Activated CD8-positive, alpha-beta memory T cell treated with anti-CD3 and anti-CD28 coated beads for 1 hour (primary cell): ENCODE measurements at regions not wholly inside any gene's neighbourhood (a gene's known extent, or its start where the extent isn't known, plus 50 kb on each side); places are given as distances from the start of the nearest gene placed in this dataset.
"Not testable (repeated sequence)": the region's sequence is repeated elsewhere in the genome, so short reads cannot be mapped to it uniquely, and the experiment has no call there.

Source experiments
- DNase-seq, 2 donors: peaks; one replicate each; pipeline ENCODE4 v3.0.0-alpha.2; 2020; ENCODE audit warnings: low read depth in 1 of 2; ENCODE audit errors: extremely low read depth in 1 of 2

DNA sequence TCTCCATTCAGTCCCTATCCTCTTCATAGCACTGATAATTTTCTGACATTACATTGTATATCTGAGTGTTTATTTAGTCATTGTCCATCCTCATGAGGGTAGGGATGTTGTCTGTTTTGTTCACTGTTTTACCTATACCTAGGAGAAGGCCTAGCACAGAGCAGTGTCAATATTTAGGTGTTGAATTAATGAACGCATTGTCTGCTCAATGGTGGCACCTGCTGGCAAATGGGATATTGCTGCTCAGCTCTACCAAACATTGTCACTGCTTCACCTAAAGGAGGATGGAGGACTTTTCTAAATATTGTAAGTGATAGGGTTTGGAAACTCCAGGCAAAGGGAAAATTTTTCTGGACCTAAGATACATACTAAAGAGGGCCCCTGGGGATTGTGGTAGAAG is 243.9 kb downstream of the RRAGC start:
- DNase-seq, result no peak

DNA sequence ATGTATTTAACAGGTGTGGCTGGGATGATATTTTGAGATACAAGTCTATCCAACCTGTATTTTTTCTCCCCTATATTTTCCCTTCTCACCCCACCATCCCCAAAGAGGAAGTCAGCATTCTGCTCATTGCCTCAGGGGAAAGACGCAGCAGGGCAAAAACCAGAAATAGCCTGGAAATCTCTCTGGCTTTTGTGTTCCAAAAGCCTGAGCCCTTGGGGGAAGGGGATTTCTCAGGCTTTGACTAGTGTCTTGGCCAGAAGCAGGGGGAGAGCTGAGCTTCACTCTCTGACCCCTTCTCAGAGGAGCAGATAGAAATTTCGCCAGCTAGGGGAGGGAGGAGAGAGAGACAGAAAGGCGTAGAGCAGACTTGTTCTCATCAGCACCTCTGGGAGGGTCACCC is 244.7 kb downstream of the RRAGC start:
- DNase-seq, result no peak

DNA sequence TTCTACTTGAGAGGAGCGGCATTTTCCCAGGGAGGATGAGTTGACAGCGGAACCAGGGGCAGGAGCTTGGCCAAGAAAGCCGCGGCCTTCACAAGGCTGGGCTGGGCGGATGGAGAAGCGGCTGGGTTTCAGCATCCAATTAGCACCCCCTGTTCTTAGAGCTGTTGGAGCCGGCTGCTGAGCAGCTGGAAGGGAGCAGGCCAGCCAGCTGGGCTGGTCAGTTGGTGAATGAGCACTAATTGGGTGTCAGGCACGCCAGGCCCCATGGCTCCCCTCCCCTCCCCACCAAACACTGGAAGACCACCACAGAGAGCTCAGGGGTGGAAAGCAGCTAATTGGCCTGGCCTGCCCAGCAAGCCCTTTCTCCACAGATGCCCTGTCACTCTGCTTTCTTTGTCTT is 245.6 kb downstream of the RRAGC start:
- DNase-seq, result no peak

DNA sequence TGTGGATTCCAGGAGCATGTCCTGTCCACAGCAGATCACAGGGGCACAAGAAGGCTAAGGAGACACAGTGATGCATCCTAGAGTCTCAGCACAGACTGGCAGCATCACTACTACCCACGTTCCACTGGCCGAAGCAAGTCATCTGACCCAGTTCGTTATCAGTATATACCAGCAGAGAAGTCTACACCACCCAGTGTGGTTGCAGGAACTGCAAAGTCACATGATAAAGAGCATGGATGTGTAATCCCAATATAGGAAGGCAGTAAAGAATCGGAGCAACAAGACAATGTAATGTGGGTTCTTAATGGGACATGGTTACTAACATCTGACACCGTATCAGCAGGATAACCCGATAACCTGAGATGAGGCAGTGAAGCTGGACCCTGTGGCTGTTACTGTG is 246.6 kb downstream of the RRAGC start:
- DNase-seq, result no peak

DNA sequence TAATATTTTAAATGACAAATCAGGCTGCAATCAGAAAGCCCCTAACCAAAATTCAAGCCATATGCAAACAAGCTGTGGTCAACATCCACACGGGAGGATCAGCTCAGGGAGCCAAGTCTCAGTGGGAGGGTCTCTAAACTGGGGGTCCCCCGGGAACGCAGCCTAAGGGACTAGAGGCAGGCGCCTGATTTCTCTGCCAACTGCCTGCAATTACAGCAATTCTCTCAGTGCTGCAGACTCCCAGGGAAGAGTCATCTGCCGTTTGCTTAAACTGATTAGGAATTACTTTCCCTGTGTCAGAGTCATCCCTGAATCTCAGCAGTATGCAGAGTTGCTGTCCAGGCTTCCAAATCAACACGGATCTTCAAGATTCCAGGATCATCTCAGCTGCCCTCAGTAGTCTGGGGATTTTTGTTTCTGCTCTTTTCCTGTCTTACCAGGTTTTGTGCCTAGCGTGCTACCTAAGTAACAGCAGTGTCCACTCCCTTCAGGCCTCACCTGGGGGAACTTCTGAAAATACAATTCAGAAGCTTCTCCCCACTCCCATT is 247.8 kb downstream of the RRAGC start:
- no peak for DNase-seq

DNA sequence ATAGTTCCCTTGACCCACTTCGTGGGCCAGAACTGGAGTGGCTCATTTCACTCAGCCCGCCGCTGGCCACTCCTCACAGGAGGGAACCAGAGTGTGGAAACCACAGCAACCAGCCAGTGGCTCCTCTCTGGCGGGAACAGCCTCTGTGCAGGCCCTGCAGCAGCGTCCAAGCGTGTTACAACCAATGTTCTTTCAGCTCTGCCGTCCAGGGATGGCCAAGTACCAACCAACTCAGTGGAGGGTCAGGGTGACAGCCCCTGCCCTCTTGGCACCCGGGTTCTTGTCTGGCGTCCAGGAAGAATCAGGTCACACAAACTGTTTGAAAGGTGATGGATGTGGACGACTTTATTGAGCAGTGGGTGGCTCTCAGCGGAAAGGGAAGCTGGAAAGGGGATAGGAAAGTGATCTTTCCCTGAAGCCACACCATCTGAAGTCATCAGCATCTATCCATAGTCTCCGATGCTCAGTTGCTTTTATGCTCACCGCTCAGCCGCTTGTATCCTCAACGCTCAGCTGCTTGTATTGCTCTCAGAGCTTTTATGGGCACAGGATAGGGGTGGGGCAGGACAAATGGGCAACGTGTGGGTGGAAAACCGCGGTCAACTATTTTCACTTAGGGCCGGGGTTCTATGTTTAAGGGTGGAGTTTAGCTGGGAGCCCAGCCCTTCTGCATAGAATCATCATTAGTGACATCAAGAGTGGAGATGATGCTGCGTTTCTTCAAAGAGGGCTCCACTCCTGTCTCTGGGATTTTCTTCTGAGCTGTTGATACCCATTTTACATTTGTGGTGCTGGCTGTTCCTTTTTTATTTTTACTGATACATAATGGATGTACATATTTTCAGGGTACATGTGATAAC is 250.2 kb downstream of the RRAGC start:
- no peak for DNase-seq

DNA sequence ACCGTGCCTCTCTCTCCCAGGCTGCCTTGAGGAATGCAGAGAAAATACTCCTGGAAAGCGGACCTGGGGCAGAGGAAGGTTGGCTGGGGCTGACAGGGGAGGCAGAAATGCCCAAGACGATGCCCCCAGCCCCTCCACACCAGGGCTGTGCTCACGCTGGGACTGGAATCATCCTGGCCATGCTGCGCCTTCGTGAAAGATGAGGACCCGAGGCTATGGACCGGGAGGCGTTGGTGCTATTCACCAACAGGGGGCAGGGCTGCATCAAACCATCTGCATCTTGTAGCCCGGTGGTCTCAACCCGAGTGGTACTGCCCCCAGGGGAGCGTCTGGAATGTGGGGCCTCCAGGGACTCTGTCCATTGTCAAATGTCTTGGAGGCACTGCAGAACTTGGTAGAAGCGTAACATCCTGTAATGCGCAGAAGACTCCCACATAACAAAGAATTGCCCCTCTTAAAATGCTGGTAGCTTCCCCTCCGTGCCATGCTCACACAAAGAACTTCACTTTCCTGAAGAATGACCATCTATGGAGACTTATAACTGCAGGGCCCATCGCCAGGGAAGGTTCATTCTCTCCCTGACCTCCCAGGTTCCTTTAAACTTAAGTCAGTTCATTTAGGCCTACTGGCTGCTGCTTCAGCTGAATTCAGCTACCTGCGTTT is 251.2 kb downstream of the RRAGC start:
- DNase-seq, result no peak

DNA sequence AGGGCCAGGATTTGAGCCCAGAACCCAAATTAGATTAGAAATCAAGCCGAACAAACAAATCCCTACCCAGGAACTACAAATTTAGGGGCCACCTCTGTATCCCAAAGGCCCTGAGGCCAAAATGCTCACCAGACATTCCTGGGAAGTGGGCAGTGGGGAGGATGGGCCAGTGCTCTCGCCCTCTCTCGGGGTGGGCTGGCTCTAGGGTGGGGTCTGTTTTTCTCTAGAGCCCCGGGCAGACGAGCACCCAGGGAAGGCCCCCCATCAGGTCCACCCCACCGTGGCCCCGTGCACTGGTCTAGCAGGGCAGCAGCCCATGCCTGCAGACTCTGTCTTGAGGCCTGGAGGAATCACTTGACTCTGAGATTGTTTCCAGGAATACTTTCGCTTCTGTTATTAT is 252.0 kb downstream of the RRAGC start:
- DNase-seq, result no peak

DNA sequence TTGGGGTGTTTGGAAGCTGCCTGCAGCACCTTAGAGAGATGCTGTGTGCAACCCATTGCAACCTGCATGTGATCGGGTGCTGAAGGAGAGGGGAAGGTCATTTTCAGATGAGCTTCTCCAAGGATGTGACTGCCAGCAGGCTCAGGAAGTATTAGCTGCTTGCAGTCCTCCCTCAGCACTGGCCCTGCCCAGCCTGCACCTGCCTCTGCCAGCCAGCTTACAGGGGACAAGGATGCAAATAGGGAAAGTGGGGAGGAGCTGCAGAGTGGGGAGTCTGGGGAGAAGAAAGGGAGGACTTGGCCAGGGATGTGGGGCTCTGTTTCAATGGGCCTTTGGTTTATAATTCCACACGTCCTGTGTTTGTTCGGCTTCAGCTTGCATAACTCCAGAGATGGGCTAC is 254.5 kb downstream of the RRAGC start:
- no peak for DNase-seq

DNA sequence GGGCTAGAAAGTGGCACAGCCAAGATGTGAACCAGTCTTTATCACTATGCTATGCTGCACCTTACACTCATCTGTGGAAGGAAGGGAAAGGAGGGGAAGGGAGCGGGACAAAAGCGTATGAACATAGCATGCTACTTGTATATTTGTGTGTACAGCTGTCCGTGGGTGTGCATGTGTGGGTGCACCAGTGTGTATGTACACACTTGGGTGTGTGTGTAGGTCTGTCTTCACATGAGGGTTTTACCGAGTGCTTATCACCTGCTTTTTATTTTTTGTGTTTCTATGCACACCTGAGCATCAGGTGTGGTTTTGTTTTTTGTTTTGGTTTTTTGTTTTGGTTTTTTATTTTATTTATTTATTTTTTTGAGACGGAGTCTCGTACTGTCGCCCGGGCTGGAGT is 255.7 kb downstream of the RRAGC start:
- no peak for DNase-seq

DNA sequence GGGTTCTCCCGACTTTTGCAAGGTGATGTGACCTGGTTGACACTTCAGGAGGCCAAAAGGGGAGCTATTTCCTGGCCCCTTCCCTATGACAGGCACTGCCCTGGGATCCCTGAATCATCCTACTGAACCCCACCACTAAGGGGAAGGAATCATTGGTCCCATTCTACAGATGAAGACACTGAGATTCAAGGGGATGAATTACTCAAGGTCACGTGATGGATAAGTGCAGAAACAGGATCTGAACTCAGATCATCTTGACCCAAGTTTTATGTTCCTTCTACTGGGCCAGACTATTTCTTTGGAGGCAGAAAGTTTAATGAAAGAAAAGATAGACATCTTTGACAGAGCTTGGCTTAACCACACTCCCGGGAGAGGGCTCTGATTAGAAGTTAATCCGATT is 258.7 kb downstream of the RRAGC start:
- DNase-seq, result no peak

DNA sequence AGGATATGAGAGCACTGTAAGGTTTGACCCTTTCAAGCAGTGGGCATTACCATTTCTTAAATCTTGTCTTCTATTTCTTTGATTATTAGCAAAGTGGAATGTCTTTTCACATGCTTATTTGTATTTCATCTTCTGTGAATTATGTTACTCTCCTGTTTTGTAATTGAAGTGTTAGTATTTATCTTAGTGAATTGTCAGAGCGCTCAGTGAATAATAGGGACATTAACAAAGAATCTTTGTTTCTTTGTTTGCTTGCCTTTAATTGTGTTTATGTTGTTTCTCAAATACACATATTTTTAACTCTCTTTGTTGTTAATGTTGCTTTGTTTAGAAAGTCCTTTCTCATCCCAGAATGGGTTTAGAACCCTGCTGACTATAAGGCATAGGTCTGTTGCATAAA is 259.3 kb downstream of the RRAGC start:
- DNase-seq, result no peak

DNA sequence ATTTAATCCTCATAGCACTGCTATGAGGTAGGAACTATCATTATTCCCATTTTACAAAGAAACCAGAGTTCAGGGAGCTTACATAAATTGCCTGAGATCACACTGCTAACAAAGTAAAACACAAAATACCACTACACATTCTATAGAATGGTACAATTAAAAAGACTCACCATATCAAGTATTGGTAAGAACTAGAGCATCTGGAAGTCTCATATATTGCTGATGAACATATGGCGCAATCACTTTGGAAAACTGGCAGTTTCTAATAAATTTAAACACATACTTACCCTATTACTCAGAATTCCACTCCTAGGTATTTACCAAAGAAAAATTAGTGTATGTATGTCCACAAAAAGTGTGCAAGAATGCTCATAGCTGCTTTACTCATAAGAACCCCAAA is 261.5 kb downstream of the RRAGC start:
- no peak for DNase-seq

DNA sequence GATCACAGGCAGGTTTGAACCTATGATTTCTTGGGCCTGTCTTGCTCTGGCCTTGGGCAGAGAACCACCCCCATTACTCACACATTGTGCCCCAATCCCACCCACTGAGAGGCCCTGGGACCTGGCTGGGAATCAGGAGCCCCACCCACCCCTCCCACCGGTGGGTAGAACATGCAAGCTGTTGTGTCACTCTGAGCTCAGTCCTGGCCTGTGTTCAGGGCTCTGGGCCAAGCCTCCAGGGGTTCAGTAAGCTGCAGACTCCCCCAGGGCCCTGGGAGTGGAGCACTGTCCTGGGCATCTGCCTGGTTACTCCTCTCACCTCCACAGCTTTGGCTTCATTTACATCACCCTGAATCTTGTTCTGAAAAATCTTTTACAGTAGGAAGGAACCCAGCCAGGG is 270.5 kb downstream of the RRAGC start:
- no peak for DNase-seq

DNA sequence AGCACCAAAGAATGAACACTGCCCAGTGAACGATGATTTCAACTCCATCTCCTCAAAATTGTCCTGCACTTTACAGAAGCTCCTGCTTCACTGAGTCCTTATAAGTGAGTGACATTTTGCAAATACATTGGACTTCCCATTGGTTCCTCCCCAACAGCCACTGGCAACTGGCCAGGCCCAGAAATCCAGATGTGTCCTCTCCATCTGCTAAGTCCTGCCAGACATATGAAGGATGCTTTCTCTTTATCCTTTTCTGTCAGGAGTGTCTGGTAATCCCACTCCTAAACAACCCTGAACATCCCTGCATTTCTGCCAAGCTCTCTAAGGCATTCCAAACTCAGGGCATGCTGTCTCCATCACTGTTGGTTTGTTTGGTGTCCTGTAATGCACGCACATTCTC is 271.8 kb downstream of the RRAGC start:
- no peak for DNase-seq

DNA sequence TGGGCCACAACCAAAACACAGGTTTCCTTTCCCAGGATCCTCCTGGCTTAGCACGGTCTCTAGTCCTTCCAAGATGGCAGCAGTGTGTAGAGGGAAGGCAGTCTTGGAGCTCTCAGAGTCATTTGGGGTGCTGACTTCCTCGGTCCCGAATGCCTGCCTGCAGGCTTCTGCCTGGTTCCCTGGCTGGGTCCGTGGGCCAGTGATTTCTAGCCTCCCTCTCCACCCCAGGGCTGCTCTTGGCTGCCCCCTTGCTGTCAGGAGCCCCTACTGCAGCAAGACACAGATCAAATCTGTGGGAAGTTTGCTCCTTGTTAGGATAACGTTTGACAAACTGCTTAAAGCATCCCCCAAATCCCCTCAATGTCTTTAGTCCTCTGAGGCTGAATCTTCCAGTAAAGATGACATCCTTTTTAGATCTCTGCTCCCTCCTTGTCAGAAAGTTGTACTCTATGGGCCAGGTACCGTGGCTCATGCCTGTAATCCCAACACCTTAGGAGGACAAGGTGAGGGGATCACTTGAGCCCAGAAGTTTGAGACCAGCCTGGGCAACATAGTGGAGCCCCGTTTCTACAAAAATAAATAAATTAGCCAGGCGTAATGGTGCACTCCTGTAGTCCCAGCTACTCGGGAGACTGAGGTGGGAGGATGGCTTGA is 272.5 kb downstream of the RRAGC start:
- peak in 1 of 2 donors; percentile 14 for DNase-seq

DNA sequence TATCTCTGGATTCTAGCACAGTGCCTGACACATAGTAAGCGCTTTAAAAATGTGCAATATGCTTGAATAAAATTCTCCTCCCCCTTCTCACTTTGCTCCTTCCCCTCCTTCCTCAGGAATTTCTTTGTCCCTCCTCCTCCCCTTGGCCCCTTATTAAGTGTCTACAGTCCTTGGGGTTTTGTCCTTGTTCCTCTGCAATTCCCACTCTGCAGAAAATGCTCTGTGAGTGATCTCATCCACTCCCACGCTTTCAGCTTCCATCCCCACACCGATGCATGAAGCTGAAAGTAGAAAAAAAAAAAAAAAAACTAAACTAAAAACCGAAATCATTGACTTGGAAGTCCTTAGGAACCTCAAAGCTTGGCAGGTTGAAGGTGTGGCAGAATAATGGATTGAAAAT is 273.6 kb downstream of the RRAGC start:
- no peak for DNase-seq

DNA sequence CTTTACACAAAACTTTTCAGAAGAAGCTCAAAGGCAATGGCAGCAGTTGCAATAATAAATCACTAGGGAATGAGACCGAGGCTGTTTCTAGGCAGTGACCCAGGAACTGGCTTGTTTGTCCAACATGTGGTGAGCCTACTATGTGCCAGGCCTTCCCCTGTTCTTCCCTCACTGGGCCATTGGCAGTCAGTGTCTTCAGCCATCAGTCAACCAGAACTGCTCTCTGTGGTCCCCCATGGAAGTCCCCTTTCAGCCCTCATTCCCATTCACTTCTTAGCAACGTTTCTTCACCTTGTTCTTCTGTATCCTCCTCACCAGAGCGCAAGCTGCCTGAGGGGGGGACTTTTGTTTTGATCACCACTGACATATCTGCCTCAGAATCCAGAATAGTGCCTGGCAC is 274.1 kb downstream of the RRAGC start:
- DNase-seq, result no peak

DNA sequence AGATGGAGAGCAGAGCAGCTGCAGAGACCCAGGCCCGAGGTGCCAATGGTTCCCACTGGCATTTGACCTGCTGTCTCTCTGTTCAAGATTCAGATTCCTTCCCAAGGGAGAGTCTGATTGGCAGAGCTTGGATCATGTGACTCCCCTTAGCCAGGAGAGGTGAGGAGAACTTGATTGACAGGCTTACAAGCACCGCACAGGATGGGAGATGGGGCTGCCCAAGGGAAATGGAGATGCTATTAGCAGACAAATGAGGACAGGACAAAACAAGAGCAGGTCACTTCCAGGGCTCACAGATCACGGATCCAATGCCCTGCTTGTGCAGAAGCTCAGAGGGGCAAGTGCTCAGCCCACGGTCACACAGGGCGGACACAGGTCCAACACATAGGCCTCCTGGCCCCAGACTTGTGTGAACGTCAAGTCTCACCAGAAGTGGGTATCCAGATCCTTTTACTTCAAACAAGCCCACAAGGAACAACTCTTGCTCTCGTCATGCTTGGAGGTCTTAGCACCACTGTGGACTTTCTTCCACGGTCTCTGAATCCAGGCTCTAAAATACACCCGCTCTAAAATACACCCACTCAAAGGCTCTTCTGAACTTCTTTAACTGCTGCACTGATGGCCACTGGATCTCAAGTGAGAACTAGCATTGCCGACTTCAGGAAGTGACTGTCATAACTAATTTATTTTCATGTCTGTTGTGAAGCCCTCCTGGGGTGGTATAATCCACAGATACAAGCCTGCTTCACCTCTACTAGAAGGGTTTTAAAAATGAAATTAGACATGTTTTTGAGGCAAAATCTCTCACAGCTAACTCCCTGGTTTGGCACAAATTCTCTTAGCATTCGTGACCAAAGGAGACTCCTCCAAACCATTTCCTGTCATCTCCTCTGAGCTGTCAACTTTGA is 274.9 kb downstream of the RRAGC start:
- DNase-seq, result no peak

DNA sequence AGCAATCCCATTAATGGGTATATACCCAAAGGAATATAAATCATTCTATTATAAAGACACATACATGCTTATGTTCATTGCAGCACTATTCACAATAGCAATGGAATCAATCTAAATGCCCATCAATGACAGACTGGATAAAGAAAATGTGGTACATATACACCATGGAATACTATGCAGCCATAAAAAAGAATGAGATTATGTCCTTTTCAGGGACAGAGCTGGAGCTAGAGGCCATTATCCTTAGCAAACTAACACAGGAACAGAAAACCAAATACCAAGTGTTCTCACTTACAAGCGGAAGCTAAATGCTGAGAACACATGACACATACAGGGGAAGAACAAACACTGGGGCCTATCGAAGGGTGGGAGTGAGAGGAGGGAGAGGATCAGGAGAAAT is 276.3 kb downstream of the RRAGC start:
- not testable (repeated sequence) for DNase-seq

DNA sequence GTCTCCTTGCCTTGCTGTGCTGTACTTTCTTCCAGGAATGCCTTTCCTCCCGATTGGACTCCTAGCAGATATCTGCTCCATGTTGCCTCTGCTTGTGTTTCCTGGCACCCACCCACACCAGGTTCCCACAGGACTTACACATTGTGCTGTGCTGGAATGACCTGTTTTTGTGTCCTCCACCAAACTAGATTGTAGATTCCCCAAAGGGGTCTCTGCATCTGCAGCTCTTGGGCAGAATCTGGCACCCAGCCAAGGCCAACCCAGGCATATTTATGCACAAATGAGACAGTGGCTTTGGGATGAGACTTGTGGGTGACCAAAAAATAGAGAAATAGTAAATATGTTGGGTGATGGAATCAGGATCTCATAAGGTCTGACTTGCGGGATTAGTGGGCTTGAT is 278.2 kb downstream of the RRAGC start:
- DNase-seq, result no peak
